ENCODE measurements at regions not wholly inside any gene's neighbourhood (a gene's known extent, or its start where the extent isn't known, plus 50 kb on each side); places are given as distances from the start of the nearest gene placed in this dataset.
"Not testable (repeated sequence)": the region's sequence is repeated elsewhere in the genome, so short reads cannot be mapped to it uniquely, and the experiment has no call there.

GRCh38 chr21:28167366-28167765 is 825.3 kb downstream of the LTN1 start:
- Mint-ChIP-seq H3K36me3 (peaks cover 0 to 4% (median 0%) of the 10 kb centered on the region in 5 donors), H3K9me3 (peaks cover 0 to 8% (median 0%) of the 10 kb centered on the region in 11 donors), H3K27me3 (peaks cover 0 to 13% (median 6%) of the 10 kb centered on the region in 5 donors), H3K27ac (no peak overlapping the region), H3K4me1 (no peaks in the 10 kb centered on the region), H3K4me3 (no peak overlapping the region)
- no peak overlapping the region for H3K27ac ChIP-seq (ENCODE audit: low read depth, low read length)
- ChIA-PET POLR2A (no interaction called here), CTCF (no interaction called here)
- no peaks in the 10 kb centered on the region for H3K4me1 ChIP-seq (ENCODE audit: control insufficient read depth in 2 of 2, insufficient read depth in 2 of 2, low read length in 2 of 2)
- DNase-seq, result no peak
- no peak overlapping the region for H3K4me3 ChIP-seq (ENCODE audit: low read length)
- no peaks in the 10 kb centered on the region for H3K36me3 ChIP-seq (ENCODE audit: control insufficient read depth in 2 of 3, insufficient read depth in 3 of 3, low read length in 3 of 3)
- no peaks in the 10 kb centered on the region for H3K9me3 ChIP-seq (ENCODE audit: control insufficient read depth in 2 of 3, low read length in 3 of 3)
- ATAC-seq, result no peak
- intact Hi-C loops (cut with micrococcal nuclease), result no loop called here
- no peaks in the 10 kb centered on the region for H3K27me3 ChIP-seq (ENCODE audit: control insufficient read depth in 2 of 2, insufficient read depth in 2 of 2, low read length in 2 of 2)

DNA sequence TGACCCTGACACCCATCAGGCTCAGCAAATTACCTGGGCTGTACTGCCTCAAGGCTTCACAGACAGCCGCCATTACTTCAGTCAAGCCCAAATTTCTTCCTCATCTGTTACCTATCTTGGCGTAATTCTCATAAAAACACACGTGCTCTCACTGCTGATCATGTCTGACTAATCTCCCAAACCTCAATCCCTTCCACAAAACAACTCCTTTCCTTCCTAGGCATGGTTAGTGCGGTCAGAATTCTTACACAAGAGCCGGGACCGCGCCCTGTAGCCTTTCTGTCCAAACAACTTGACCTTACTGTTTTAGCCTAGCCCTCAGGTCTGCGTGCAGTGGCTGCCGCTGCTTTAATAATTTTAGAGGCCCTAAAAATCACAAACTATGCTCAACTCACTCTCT is 828.2 kb downstream of the LTN1 start:
- H3K27ac ChIP-seq (ENCODE audit: low read depth, low read length); intact Hi-C loops (cut with micrococcal nuclease); H3K9me3 Mint-ChIP-seq; H3K4me3 Mint-ChIP-seq; ATAC-seq; H3K27me3 ChIP-seq (ENCODE audit: control insufficient read depth in 2 of 2, insufficient read depth in 2 of 2, low read length in 2 of 2); H3K9me3 ChIP-seq (ENCODE audit: control insufficient read depth in 2 of 3, low read length in 3 of 3); DNase-seq; H3K4me3 ChIP-seq (ENCODE audit: low read length); H3K36me3 ChIP-seq (ENCODE audit: control insufficient read depth in 2 of 3, insufficient read depth in 3 of 3, low read length in 3 of 3); CTCF ChIA-PET; H3K36me3 Mint-ChIP-seq; H3K4me1 ChIP-seq (ENCODE audit: control insufficient read depth in 2 of 2, insufficient read depth in 2 of 2, low read length in 2 of 2); H3K4me1 Mint-ChIP-seq; H3K27ac Mint-ChIP-seq; POLR2A ChIA-PET: not testable (repeated sequence)
- peaks cover 0 to 13% (median 6%) of the 10 kb centered on the region in 5 donors for H3K27me3 Mint-ChIP-seq

DNA sequence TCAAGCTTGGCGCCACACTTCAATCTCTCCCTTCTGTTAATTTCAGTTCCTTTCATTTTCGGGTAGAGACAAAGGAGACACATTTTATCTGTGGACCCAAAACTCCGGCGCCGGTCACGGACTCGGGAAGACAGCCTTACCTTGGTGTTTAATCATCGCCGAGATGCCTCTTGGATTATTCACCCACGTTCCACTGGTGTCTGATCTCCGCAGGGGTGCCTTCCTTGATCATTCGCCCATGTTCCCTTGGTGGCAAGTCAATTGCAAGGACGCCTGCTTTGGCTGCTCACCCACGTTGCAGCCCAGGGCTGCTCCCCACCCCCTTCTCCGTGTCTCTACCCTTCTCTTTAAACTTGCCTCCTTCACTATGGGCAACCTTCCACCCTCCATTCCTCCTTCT is 830.6 kb downstream of the LTN1 start:
- H3K4me3 ChIP-seq (ENCODE audit: low read length); H3K27me3 ChIP-seq (ENCODE audit: control insufficient read depth in 2 of 2, insufficient read depth in 2 of 2, low read length in 2 of 2); H3K9me3 ChIP-seq (ENCODE audit: control insufficient read depth in 2 of 3, low read length in 3 of 3); CTCF ChIA-PET; POLR2A ChIA-PET; H3K27ac ChIP-seq (ENCODE audit: low read depth, low read length); H3K36me3 ChIP-seq (ENCODE audit: control insufficient read depth in 2 of 3, insufficient read depth in 3 of 3, low read length in 3 of 3); DNase-seq; H3K27ac Mint-ChIP-seq; ATAC-seq; H3K9me3 Mint-ChIP-seq; H3K4me1 Mint-ChIP-seq; intact Hi-C loops (cut with micrococcal nuclease); H3K4me3 Mint-ChIP-seq; H3K4me1 ChIP-seq (ENCODE audit: control insufficient read depth in 2 of 2, insufficient read depth in 2 of 2, low read length in 2 of 2); H3K36me3 Mint-ChIP-seq: not testable (repeated sequence)
- H3K27me3 Mint-ChIP-seq, result peaks cover 0 to 21% (median 11%) of the 10 kb centered on the region in 5 donors

DNA sequence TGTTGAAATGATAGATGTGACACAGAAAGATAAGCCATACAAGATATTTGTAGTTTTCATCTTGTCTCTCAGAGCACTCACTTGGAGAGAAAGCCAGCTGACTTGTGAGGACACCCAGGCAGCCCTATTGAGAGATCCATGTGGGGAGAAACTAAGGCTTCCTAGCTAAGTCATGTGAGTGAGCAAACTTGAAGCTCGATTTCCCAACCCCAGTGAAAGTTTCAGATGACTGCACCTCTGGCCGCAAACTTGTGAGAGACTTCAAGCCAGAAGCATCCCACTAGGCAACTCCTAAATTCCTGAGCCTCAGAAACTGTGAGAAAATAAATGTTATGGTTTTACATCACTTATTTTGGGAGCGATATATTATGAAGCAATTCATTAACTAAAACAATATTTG is 832.3 kb downstream of the LTN1 start:
- Histone ChIP-seq H3K36me3 (ENCODE audit: control insufficient read depth in 2 of 3, insufficient read depth in 3 of 3, low read length in 3 of 3) (no peaks in the 10 kb centered on the region), H3K9me3 (ENCODE audit: control insufficient read depth in 2 of 3, low read length in 3 of 3) (no peaks in the 10 kb centered on the region), H3K27ac (ENCODE audit: low read depth, low read length) (no peak overlapping the region), H3K4me3 (ENCODE audit: low read length) (no peak overlapping the region), H3K27me3 (ENCODE audit: control insufficient read depth in 2 of 2, insufficient read depth in 2 of 2, low read length in 2 of 2) (no peaks in the 10 kb centered on the region), H3K4me1 (ENCODE audit: control insufficient read depth in 2 of 2, insufficient read depth in 2 of 2, low read length in 2 of 2) (no peaks in the 10 kb centered on the region)
- ATAC-seq (no peak), DNase-seq (no peak)
- H3K4me3 Mint-ChIP-seq, result no peak overlapping the region
- H3K9me3 Mint-ChIP-seq, result peaks cover 0 to 6% (median 0%) of the 10 kb centered on the region in 11 donors
- ChIA-PET POLR2A (no interaction called here), CTCF (no interaction called here)
- H3K27ac Mint-ChIP-seq, result no peak overlapping the region
- intact Hi-C loops (cut with micrococcal nuclease), result no loop called here
- H3K4me1 Mint-ChIP-seq, result no peaks in the 10 kb centered on the region
- peaks cover 0 to 4% (median 0%) of the 10 kb centered on the region in 5 donors for H3K36me3 Mint-ChIP-seq
- peaks cover 0 to 17% (median 11%) of the 10 kb centered on the region in 5 donors for H3K27me3 Mint-ChIP-seq

DNA sequence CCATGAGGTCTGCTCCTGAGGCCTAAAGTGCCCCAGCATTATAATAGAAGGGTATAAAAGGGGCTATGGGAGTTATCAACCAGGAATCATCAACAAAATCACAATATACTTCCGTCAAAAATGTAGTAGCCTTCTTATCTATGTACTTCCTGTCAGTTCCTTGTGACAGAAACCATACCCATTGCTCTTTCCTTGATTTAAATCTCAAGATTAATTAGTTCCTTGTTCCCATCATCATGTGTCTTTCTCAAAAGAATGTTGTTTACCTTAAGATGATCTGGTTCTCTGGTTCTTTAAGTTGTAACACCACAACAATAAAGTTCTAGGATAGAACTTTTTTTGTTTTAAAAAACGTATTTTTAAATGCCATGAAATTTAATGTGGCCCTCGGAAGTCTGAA is 833.3 kb downstream of the LTN1 start:
- no peak for ATAC-seq
- Mint-ChIP-seq H3K9me3 (peaks cover 0 to 6% (median 0%) of the 10 kb centered on the region in 11 donors), H3K27me3 (peaks cover 0 to 17% (median 6%) of the 10 kb centered on the region in 5 donors), H3K4me1 (no peaks in the 10 kb centered on the region), H3K4me3 (no peak overlapping the region), H3K27ac (no peak overlapping the region), H3K36me3 (no peaks in the 10 kb centered on the region)
- no peaks in the 10 kb centered on the region for H3K4me1 ChIP-seq (ENCODE audit: control insufficient read depth in 2 of 2, insufficient read depth in 2 of 2, low read length in 2 of 2)
- no peak overlapping the region for H3K27ac ChIP-seq (ENCODE audit: low read depth, low read length)
- no peak overlapping the region for H3K4me3 ChIP-seq (ENCODE audit: low read length)
- DNase-seq, result no peak
- no peaks in the 10 kb centered on the region for H3K9me3 ChIP-seq (ENCODE audit: control insufficient read depth in 2 of 3, low read length in 3 of 3)
- H3K27me3 ChIP-seq (ENCODE audit: control insufficient read depth in 2 of 2, insufficient read depth in 2 of 2, low read length in 2 of 2), result no peaks in the 10 kb centered on the region
- ChIA-PET POLR2A (no interaction called here), CTCF (no interaction called here)
- intact Hi-C loops (cut with micrococcal nuclease), result no loop called here
- no peaks in the 10 kb centered on the region for H3K36me3 ChIP-seq (ENCODE audit: control insufficient read depth in 2 of 3, insufficient read depth in 3 of 3, low read length in 3 of 3)

DNA sequence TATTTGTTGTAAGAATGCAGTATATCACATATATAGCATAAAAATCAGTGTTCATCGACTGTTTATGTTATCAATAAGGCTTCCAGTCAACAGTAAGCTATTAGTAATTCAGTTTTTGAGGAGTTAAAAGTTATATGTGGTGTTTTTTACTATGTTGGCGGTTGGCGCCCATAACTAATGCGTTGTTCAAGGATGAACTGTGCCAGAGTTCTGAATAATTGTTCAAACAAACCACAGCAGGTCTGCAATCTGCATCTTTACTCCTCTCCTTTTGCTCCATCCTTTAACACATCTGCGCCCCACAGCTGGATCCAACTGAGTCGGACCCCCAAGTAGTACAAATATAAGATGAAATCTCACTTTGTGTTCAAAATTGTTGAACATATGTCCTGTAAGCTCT is 836.1 kb downstream of the LTN1 start:
- H3K4me3 ChIP-seq (ENCODE audit: low read length), result no peak overlapping the region
- H3K4me1 Mint-ChIP-seq, result no peaks in the 10 kb centered on the region
- H3K27me3 Mint-ChIP-seq, result peaks cover 0 to 9% (median 2%) of the 10 kb centered on the region in 5 donors
- no peaks in the 10 kb centered on the region for H3K36me3 ChIP-seq (ENCODE audit: control insufficient read depth in 2 of 3, insufficient read depth in 3 of 3, low read length in 3 of 3)
- no peaks in the 10 kb centered on the region for H3K36me3 Mint-ChIP-seq
- intact Hi-C loops (cut with micrococcal nuclease), result no loop called here
- H3K4me3 Mint-ChIP-seq, result no peak overlapping the region
- H3K9me3 Mint-ChIP-seq, result peaks cover 0 to 6% (median 0%) of the 10 kb centered on the region in 11 donors
- H3K27ac Mint-ChIP-seq, result no peak overlapping the region
- no peak for DNase-seq
- H3K4me1 ChIP-seq (ENCODE audit: control insufficient read depth in 2 of 2, insufficient read depth in 2 of 2, low read length in 2 of 2), result no peaks in the 10 kb centered on the region
- ChIA-PET CTCF (no interaction called here), POLR2A (no interaction called here)
- H3K27me3 ChIP-seq (ENCODE audit: control insufficient read depth in 2 of 2, insufficient read depth in 2 of 2, low read length in 2 of 2), result no peaks in the 10 kb centered on the region
- no peak for ATAC-seq
- H3K27ac ChIP-seq (ENCODE audit: low read depth, low read length), result no peak overlapping the region
- no peaks in the 10 kb centered on the region for H3K9me3 ChIP-seq (ENCODE audit: control insufficient read depth in 2 of 3, low read length in 3 of 3)

DNA sequence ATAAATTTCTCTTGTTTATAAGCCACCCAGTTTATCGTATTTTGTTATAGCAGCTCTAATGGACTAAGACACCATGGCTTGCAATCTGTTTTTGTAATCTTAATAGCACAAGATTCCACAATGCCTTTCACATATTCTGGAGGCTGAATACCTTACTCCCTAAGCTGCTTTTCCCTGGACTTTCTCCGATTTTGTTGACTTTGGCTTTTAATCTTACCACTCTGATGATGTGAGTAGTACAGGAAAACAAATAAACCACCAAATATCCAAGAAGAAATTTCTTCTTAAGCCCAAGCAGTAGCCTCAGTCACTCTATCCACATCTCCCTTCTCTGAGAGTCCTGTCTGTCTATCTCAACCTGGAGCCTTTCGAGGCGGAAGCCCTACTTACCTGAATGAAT is 838.6 kb downstream of the LTN1 start:
- no peaks in the 10 kb centered on the region for H3K9me3 ChIP-seq (ENCODE audit: control insufficient read depth in 2 of 3, low read length in 3 of 3)
- no peak for DNase-seq
- no peak overlapping the region for H3K27ac ChIP-seq (ENCODE audit: low read depth, low read length)
- Mint-ChIP-seq H3K27me3 (peaks cover 0 to 9% (median 0%) of the 10 kb centered on the region in 5 donors), H3K9me3 (peaks cover 0 to 10% (median 0%) of the 10 kb centered on the region in 11 donors), H3K4me3 (no peak overlapping the region), H3K4me1 (no peaks in the 10 kb centered on the region), H3K36me3 (no peaks in the 10 kb centered on the region), H3K27ac (no peak overlapping the region)
- CTCF ChIA-PET, result no interaction called here
- no peaks in the 10 kb centered on the region for H3K27me3 ChIP-seq (ENCODE audit: control insufficient read depth in 2 of 2, insufficient read depth in 2 of 2, low read length in 2 of 2)
- no peak overlapping the region for H3K4me3 ChIP-seq (ENCODE audit: low read length)
- no peaks in the 10 kb centered on the region for H3K36me3 ChIP-seq (ENCODE audit: control insufficient read depth in 2 of 3, insufficient read depth in 3 of 3, low read length in 3 of 3)
- no peak for ATAC-seq
- H3K4me1 ChIP-seq (ENCODE audit: control insufficient read depth in 2 of 2, insufficient read depth in 2 of 2, low read length in 2 of 2), result no peaks in the 10 kb centered on the region
- POLR2A ChIA-PET, result no interaction called here
- intact Hi-C loops (cut with micrococcal nuclease), result no loop called here
